OCI-LY7 (cell line): ENCODE measurements at regions not wholly inside any gene's neighbourhood (a gene's known extent, or its start where the extent isn't known, plus 50 kb on each side); places are given as distances from the start of the nearest gene placed in this dataset.

Experiments used
- CTCF ChIP-seq: fragments of 200-600 bp; sonication (generic); conservative IDR thresholded peaks from 2 replicates; pipeline ENCODE4 v1.5.1; 2014; ENCODE audit warnings: mild to moderate bottlenecking, antibody characterized with exemption, low read length, moderate library complexity, mixed read lengths
- EZH2phosphoT487 ChIP-seq: fragments of 200-600 bp; sonication (generic); IDR thresholded peaks from 2 replicates; pipeline ENCODE4 v1.6.1; 2018; ENCODE audit warnings: low read depth, borderline replicate concordance, mild to moderate bottlenecking, mixed run types, antibody characterized with exemption, low read length, moderate library complexity, mixed read lengths

GRCh38 chr14:22176957-22177356 is 412.1 kb downstream of the DAD1 start:
- no peak for TF ChIP-seq CTCF
- no peak for TF ChIP-seq EZH2phosphoT487
